Activated CD4-positive, alpha-beta T cell treated with anti-CD3 and anti-CD28 coated beads, Interleukin-2, Interleukin-4, amounts not matched to agents 100 ng/mL and 50 ng/mL, durations not matched to agents 16 hours and 8 hours (primary cell): ENCODE measurements at regions not wholly inside any gene's neighbourhood (a gene's known extent, or its start where the extent isn't known, plus 50 kb on each side); places are given as distances from the start of the nearest gene placed in this dataset.
"Not testable (repeated sequence)": the region's sequence is repeated elsewhere in the genome, so short reads cannot be mapped to it uniquely, and the experiment has no call there.

Experiments
- DNase-seq: peaks from one replicate; pipeline ENCODE4 v3.0.0-alpha.2; 2020; ENCODE audit warnings: low spot score

DNA sequence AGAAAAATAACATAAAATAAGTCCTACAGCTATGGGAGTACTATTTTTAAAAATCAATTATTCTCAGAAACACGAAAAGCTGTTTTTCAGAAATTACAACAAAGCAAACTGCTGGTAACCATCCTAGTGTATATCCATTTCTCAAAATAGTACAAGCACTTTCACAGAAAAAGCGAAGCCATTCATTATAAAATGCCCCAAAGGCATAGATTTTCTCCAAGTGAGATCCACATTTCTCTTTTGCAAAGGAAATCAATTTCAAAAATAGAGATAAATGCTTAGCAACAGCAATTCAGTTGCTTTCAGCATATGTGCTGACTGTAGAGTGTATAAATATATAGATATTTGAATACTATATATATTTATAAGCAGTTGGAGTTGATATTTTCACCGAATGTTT lies 1266.3 kb downstream of the SI start:
- no peak for DNase-seq

DNA sequence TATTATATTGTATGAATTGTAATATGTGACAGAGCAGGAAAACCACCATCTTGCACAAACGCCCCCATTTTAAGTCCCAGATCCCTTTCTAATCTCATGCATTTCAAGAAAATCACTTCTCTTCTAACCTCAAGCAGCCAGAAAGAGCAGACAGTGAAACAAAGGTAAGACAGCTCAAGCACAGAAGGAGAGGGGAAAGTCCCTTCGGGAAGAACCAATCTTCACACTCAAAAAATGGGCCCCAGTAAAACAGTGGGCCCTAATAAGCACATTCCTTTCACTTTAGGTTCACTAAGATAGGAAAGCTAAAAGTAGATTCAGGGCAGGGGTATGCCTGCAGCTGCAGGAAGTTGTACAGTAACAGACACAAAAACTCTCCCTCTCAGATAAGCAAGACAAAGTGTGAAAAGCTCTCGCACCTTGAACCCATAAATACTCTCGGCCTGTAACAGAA lies 1268.7 kb downstream of the SI start:
- no peak for DNase-seq

DNA sequence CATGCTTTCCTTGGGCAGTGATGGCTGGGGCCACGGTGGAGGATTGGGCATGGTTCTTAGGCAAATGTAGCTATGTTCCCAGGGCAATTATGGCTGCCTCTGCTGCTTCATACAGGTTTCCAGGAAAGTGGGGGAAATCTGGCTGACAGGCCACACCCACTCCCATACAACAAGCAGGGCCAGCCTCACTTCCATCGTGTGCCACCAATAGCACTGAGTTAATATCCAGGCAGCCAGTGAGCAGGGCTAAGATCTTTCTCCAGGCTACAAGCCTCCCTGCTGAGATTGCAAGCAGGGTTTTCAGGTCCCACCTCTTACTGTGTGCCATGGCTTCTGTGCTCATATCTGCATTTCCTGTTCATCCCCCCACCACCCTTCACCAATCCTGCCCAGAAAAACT lies 1291.9 kb downstream of the SI start:
- DNase-seq, result no peak

DNA sequence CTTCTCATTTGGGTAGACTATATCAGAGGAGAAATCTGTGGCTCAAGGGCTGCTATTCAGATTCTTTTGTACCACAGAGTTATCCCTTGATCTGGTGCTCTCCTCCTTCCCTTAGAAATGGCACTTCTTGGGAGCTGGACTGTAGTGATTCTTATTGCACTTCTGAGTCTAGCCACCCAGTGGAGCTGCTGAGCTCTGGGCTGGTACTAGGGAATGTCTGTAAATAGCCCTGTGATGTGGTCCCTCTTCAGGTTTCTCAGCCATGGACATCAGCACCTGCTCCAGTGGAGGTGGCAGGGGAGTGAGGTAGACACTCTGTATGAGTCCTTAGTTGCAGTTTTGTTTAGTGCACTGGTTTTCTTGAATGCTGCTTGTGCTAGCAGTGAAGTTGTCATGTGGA lies 1292.6 kb downstream of the SI start:
- no peak for DNase-seq

DNA sequence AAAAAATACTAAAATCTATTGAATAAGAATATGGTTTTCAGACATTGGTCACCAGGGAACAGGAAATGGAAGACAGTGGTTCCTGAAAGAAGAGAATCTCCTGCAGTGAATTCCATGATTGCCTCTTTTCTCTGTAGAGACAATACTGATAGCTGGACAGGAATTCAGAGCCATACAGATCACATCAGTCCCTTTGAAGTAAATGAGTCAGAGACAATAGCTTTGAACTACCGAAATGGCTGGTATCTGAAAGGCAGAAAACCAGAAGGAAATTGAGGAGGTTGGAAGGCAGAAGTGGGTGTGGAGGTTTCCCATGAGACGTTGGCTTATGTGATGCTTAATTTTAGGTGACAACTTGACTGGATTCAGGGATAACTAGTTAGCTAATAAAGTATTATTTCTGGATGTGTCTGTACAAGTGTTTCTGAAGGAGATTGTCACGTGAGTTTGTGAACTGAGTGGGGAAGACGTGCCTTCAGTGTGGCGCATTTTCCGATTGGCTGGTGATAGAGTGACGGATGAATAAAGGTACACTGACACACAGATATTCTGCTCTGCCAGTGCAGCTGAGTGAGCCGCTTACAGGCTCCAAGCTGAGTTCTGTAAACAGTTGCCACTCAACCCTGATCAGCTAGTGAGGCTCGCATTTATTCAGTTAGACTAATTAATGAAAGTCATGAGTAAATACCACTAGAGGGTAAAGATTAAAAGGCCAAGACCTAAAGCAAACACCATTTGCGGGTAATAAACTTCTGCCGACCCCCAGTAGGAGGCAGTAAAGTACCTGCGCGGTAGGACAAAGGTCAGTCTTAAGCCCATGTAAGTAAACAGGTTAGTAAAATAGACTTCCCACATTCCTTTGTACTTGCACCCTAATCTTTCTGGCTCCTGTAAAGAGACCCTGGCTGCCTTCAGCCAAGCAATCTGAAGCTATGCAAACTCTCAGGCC lies 1298.6 kb downstream of the SI start:
- DNase-seq, result no peak

DNA sequence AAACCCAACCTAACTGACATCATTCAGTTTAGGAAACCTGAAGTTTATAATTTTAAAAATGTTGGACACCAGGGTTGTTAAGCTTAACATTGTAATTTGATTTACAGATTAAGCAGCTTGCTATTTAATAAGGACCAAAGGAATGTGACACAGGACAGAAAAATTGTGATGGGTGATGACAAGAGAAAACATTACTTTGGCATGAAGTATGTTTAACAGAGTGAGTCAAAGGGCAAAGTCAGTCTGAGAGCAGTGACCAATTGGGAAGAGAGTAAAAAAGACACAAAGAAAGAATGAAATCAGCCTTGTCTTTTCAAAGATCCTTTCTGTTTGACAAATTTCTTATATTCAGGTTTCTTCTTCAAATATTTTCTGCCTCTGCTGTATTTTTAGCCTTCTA lies 1301.6 kb downstream of the SI start:
- DNase-seq, result no peak

DNA sequence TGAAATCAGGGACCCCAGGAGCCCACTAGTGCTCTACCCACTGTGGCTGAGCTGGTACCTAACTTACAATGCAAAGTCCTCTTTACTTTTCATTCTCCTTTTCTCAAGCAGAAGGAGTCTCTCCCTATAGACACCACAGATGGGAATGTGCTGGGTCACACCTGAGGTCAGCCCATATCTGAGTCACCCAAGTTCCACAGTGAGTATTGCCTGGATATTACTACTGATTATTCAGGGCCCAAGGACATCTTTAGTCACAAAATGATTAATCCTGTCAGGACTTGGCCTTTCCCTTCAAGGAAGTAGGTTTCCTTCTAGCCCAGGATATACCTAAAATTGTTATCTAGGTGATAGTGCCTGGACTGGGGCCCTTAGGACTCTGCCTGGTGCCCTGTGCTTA lies 1305.2 kb downstream of the SI start:
- no peak for DNase-seq

DNA sequence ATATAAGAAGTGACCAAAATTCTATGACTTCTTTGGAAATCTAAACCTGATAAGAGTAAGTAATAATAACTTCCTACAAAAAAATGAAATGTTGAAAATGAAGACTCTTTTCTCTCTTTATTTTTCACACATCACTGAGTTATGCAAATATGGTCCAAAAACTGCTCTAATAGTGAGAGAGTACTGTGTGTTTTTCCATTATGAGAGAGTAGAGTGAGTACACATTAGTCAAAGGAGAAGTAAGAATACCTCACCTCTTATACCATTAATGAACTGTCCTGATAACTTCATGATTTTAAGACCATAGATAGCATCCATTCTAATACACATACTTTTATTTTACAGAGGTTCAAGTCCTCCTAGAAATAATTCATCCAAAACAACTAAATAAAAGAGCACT lies 1310.2 kb downstream of the SI start:
- DNase-seq, result no peak

DNA sequence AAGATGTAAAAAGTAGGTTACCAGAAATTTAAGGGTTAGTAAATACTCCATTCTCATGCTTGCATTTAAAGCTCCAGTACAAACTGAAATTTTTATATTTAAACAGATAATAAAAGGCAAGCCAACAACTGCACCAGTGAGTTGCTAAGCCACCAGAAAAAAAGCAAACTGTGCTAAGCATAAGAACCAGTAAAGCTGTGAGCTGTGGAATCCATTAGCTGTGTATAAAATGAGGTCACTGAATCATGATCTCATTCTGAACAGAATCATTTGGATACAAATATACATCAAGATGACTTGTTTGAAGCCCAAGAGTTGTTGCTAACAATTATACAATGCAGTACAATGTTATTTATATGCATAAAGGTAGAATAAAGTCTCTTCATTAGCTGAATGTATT lies 1312.2 kb downstream of the SI start:
- DNase-seq, result no peak

DNA sequence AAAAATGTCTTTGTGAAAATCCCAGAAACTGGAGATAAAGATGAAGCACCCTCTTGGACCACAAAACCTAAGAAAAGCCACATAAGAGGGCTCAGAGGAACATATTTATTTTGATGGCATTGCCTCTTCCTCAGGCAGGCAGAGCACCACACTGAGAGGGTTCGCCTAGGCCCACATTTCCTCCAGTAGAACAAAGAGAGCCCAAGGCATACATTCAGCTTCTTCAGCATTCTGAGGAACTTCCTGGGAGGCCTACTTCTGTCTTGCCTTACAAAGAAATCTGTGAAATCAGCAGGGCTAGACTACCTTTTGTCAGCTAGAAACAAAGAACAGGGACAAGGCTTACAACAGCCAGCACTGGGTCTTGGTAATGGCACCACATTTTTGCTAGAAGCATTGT lies 1325.3 kb downstream of the SI start:
- DNase-seq, result no peak

DNA sequence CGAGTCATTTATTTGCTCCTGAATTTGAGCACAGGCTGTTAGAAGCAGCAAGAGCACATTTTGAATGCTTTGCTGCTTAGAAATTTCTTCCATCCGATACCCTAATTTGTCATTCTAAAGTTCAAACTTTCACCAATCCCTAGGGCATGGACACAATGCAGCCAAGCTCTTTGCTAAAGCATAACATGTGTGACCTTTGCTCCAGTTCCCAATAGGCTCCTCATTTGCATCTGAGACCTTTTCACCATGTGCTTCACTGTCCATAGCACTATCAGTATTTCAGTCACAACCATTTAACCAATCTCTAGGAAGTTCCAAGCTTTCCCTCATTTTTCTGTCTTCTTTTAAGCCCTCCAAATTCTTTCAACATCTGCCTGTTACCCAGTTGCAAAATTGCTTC lies 1333.1 kb downstream of the SI start:
- no peak for DNase-seq

DNA sequence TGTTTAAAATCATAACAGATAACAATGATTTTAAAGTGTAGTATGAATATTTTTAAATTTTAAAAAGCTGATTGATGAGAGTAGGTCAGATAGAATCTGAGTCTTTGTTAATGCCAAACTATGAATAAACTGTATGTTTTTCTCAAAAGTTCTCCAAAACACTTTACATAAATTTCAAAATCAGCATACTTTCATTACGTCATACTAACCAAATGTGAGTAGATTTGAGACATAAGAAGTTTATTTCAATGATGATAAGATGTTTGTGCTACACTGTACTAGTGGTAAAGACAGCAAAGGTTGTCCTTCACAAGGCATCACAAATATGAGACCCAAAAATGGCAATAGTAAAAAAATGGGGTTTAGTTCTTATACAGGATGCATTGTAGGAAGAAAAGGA lies 1342.9 kb downstream of the SI start:
- DNase-seq, result no peak

DNA sequence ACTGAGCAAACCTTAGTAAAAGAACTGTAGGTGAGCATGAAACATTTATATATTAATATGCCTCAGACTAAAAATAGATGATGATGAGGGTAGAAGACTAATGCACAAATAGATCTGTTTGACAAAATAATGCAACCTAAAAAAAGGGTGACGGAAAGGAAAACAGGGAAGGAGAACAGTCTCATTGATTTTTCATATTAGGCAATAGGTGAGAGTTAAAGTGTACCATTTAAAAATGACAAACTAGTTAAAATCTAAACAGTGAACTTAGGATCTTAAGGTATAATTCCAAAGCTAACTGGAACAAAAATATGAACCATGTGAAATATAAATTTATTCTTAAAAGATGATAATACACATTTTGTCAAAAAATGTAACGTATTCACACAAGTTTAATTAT lies 1347.6 kb downstream of the SI start:
- no peak for DNase-seq

DNA sequence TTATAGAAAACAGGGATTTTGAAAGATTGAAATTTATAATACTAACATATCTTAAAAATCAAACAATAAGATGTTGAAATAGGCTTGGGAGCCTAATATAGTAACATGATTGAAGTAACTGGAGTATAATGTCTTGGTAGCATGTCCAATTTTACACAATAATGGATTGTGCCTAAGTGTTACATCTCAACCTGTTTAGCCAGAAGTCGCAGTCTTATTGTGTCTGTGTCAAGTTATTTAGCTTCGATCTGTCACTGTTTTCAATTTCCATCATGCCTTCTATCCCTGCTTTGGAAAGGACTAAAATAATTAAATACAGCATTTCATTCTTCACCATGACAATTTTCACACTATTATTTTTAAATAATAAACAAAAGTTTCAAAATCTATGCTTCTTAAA lies 1352.2 kb downstream of the SI start:
- no peak for DNase-seq

DNA sequence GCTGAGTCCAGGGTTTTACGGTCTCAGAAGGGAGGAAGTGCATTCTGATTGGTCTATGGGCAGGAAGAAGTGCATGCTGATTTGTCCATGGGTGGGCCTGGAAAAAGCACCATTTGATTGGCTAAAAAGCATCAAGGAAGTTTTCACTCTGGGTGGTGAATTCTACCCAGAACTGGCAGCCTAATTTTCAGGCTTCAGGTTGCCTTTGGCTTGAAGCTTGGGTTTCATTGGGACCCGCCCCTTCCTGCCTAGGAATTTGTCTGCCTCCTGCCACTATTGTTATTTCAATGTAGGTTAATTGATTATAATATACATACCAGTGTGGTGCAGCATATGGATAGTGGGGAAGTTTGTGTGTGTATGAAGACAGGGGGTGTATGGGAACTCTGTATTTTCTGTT lies 1355.9 kb downstream of the SI start:
- DNase-seq, result no peak

DNA sequence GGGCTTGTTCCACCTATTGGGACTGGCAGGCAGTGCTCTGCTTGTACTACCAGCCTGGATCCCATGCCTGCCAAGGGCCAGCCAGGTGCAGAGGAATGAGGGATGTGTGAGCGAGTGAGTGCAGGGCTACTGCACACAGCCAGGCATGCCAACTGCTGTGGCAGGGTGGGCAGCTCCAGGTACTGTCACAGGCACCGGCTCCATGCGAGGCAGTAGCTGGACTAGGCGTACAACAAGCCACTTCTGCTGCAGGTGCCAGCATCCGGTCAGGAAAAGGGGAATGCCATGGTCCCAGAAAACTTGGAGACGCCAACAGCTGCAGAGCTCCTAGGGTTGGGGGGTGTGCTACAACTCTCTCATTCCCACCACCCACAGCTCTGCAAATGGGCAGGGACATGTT lies 1356.7 kb downstream of the SI start:
- no peak for DNase-seq

DNA sequence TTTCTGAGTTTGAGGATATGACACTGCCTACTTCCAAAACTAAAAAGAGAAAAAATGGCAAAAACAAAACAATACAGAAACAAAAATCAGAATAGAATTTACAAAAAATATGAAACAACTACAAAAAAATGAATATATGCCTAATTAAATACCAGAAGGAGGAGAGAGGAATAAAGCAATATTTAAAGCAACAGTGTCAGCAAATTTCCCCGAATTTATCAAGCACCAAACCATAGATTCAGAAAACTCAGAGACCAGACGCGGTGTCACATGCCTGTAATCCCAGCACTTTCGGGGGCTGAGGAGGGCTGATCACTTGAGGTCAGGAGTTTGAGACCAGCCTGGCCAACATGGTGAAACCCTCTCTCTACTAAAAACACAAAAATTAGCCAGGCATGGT lies 1360.9 kb downstream of the SI start:
- DNase-seq, result no peak

DNA sequence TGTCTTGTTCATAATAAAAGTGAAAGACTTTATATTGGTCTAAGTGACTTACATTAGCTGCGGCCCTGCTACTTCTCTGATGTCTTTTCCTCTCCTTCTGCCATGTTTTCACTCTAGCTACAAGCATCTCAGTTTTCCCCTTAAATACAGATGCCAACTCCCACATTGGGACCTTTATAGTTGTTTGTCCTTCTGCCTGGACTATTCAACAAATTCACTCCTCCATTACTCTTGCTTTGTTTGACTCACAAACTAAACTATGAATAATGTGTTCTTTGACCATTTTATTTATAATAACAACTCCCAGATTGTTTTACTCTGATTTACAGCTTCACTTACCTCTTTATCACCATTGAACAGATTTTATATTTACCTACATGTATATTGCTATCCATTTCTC lies 1369.9 kb downstream of the SI start:
- DNase-seq, result no peak

DNA sequence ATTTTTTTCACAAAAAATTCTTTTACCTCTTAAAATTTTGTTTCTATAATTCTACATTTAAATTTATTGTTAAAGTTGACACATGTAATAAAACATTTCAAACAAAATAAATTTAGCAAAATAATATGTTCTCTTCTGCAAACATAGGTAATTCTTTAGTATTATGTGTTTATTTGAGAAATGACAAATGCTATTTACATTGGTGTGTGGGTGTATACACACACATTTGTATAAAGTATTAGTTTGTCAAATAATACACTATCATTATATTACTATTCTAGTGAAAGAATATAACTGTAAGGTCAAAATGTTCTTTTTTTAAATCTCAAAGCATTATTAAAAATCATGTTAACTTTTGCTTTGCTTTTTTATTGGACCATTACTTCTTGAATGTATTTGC lies 1370.6 kb downstream of the SI start:
- no peak for DNase-seq

DNA sequence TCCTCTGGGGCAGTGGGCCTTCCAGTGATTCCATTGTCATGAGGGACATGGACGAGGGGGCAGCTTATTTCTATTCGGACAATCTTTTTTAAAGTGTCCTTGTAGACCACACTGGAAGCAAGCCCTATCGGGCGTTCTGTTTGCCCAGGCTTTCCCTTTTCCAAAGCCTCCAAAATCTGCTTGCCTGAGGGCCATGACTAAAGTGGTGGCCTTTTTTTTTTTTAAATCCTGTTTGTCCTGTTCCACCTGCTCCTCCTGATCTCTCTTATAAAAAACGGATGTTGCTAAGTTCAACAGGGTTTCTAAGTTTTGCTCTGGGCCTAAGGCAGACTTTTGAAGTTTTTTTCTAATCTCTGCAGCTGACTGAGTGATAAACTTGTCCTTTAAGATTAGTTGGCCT lies 1380.1 kb downstream of the SI start:
- not testable (repeated sequence) for DNase-seq

DNA sequence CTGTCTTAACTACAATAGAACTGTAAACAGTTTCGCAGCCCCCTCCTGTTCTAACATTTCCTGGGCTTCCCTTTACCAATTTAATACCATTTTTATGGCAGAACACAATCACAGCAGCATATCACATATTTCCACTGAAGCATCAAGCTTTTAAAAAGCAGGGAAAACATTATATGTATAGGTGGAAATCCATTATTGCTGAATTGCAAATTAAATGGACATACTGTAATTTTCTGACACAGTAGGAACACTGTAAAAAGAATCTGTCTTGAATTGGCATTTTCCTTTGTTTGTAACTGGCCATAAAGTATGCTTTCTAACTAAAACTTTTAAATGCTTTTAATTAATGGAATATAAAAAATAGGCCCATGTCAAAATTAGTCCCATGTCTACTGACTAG lies 1385.8 kb downstream of the SI start:
- no peak for DNase-seq

DNA sequence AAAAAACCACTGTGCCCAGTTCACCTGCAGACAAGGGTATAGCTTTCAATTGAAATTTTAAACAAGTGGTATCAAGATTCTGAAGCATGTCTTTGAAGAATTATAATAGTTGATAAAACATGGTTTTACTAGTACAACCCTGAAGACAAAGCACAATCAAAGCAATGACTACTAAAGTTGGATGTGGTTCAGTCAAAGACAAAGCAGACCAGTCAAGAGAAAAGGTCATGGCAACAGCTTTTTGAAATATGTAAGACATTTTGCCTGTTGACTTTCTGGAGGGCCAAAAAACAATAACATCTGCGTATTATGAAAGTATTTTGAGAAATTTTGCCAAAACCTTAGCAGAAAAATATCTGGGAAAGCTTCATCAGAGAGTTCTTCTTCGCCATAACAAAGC lies 1393.6 kb downstream of the SI start:
- no peak for DNase-seq

DNA sequence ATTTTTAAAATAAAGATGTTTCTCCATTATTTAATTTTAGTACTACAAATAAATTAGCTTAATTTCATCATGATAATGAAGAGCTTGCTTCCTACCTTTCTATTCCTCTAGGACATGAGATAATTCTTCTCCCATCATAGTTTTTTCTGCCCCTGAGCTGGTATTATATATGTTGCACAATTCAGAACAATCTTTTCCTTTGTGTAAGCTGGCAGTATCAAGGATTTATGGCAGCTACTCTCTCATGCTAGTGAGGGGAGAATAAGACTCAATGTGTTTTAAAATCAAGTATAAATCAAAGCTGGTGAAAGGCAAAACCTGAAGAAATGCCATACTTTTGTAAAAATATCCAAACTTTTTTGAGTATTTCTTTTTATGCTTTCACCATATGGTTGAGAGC lies 1405.3 kb downstream of the SI start:
- no peak for DNase-seq

DNA sequence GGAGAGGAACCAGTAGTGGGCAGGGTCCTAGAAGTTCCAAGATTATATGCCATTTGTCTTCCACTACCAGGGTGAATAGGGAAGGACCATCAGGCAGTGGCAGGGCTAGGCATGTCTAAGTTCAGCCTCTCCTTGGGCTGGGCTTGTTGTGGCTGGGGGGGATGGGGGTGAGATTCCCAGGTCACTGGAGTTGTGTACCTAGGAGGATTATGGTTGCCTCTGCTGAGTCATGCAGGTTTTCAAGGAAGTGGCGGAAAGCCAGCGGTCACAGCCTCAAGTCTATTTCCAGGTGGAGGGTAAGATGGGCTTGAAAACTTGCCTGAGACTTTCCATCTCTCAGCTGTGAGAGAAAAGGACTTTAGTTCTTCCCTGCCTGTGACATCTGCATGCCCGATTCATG lies 1407.1 kb downstream of the SI start:
- DNase-seq, result no peak
